DMS79 (cell line): ENCODE measurements at regions not wholly inside any gene's neighbourhood (a gene's known extent, or its start where the extent isn't known, plus 50 kb on each side); places are given as distances from the start of the nearest gene placed in this dataset.
"Not testable (repeated sequence)": the region's sequence is repeated elsewhere in the genome, so short reads cannot be mapped to it uniquely, and the experiment has no call there.

Experiments
- DNase-seq: peaks from one replicate; lab custom pipeline; 2025; lab: John Stamatoyannopoulos, UW

- DNase-seq: no peak
Observed at GRCh38 chrX:5305452-5305851, 923.2 kb downstream of the NLGN4X start.

GRCh38 chrX:5295004-5295403 lies 933.7 kb downstream of the NLGN4X start:
- DNase-seq: no peak

- DNase-seq: no peak
Observed at GRCh38 chrX:5290635-5291034, 938.0 kb downstream of the NLGN4X start.

- not testable (repeated sequence) for DNase-seq
Observed at GRCh38 chrX:5289949-5290348, 938.7 kb downstream of the NLGN4X start.

- DNase-seq: no peak
Observed at GRCh38 chrX:5278908-5279307, 949.8 kb downstream of the NLGN4X start.

- DNase-seq: no peak
Observed at GRCh38 chrX:5265324-5265850, 963.3 kb downstream of the NLGN4X start.

- no peak for DNase-seq
Observed at GRCh38 chrX:5250106-5250505, 978.6 kb downstream of the NLGN4X start.

GRCh38 chrX:5242091-5242790 lies 986.4 kb downstream of the NLGN4X start:
- DNase-seq: no peak

- DNase-seq: no peak
Observed at GRCh38 chrX:5236749-5237148, 991.9 kb downstream of the NLGN4X start.

GRCh38 chrX:5236096-5236495 lies 992.6 kb downstream of the NLGN4X start:
- DNase-seq: no peak

- no peak for DNase-seq
Observed at GRCh38 chrX:5233830-5234229, 994.8 kb downstream of the NLGN4X start.

- no peak for DNase-seq
Observed at GRCh38 chrX:5220421-5220820, 1008.2 kb downstream of the NLGN4X start.

- no peak for DNase-seq
Observed at GRCh38 chrX:5194806-5195205, 1033.9 kb downstream of the NLGN4X start.

GRCh38 chrX:5180135-5180741 lies 1048.4 kb downstream of the NLGN4X start:
- DNase-seq: no peak

- DNase-seq: no peak
Observed at GRCh38 chrX:5176766-5177165, 1051.9 kb downstream of the NLGN4X start.

GRCh38 chrX:5163663-5164062 lies 1065.0 kb downstream of the NLGN4X start:
- no peak for DNase-seq

- DNase-seq: no peak
Observed at GRCh38 chrX:5155301-5155700, 1073.4 kb downstream of the NLGN4X start.

GRCh38 chrX:5145957-5146356 lies 1082.7 kb downstream of the NLGN4X start:
- no peak for DNase-seq

- DNase-seq: no peak
Observed at GRCh38 chrX:5142644-5143043, 1086.0 kb downstream of the NLGN4X start.

- DNase-seq: no peak
Observed at GRCh38 chrX:5122181-5122678, 1106.4 kb downstream of the NLGN4X start.

- no peak for DNase-seq
Observed at GRCh38 chrX:5117816-5118215, 1110.9 kb downstream of the NLGN4X start.

- no peak for DNase-seq
Observed at GRCh38 chrX:5113128-5113527, 1115.5 kb downstream of the NLGN4X start.

GRCh38 chrX:5100004-5100403 lies 1128.7 kb downstream of the NLGN4X start:
- no peak for DNase-seq

GRCh38 chrX:5086388-5086787 lies 1142.3 kb downstream of the NLGN4X start:
- DNase-seq: no peak
